ENCODE measurements at regions not wholly inside any gene's neighbourhood (a gene's known extent, or its start where the extent isn't known, plus 50 kb on each side); places are given as distances from the start of the nearest gene placed in this dataset.

DNA sequence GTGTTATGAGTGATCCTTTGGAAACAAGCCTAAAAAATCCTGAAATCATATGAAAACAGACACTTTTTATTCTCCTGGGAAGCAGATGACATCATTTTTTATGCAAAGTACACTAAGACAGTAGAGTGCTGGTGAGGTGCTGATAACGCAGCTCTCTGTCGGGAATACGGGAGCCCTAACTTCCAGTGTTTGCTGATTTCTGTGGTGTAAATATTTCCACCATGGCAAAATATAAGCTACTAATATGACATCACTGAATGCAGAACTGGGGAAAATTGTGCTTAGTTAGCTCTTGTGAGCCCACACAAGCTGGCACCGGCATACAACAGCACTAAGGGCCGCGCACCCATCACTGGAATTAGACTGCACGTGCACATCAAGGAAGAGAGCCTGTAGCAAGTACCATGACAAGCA is 82.6 kb downstream of the FAM76B start:
- no peak overlapping the region for H3K4me3 ChIP-seq
- peaks cover 0 to 19% (median 4%) of the 10 kb centered on the region in 10 experiments; a peak in 8 of 20 replicates for H3K4me1 ChIP-seq
- no peak overlapping the region for H3K4me2 ChIP-seq
- H3K9ac ChIP-seq, result no peak overlapping the region
- no peak for TF ChIP-seq Cebpa-rat (IDR thresholded peaks at IDR 0.05)
- no peak overlapping the region for H3K27ac ChIP-seq
- H3K27me3 ChIP-seq, result no peaks in the 10 kb centered on the region
- H3K9me3 ChIP-seq (replicated peaks in 1 of 11), result no peaks in the 10 kb centered on the region
- H3K36me3 ChIP-seq, result no peaks in the 10 kb centered on the region
- H4K20me1 ChIP-seq, result no peaks in the 10 kb centered on the region

DNA sequence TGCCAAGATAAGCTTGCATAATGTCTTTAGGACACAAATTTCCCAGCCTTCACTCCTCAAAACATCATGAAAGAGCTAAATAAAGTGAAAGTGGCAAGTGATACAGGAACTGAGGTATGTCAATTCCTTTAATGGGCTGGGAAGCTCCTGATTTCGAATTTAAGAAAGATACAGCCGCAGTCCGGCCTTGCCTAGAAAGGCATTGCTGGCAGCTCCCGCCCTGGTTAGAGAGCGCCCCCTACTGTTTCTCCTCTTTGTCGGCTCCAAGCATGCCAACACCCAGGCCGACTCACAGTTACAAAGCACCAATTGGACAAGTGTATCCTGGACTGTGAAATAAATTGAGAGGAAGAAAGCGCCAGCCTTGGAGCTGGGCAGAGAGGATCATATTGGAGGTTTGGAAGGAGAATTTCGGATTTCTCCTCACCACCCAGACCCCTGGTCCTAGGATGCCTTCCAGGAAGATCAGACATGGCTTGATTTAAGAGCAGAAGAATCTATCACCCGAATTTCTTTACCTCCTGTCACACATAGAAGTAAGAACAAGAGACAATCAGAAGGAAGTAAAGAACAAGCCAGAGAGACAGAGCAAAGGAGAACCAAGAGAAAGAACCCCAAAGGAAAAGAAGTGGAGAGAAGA is 84.0 kb downstream of the FAM76B start:
- no peaks in the 10 kb centered on the region for H3K36me3 ChIP-seq
- no peaks in the 10 kb centered on the region for H4K20me1 ChIP-seq
- H3K9me3 ChIP-seq (replicated peaks in 1 of 11), result no peaks in the 10 kb centered on the region
- TF ChIP-seq Cebpa-rat (IDR thresholded peaks at IDR 0.05), result no peak
- H3K4me2 ChIP-seq, result peak overlapping the region in 6 of 11 experiments; percentile 7 to 43 (median 28); a peak in 8 of 22 replicates
- H3K27ac ChIP-seq, result no peak overlapping the region
- H3K27me3 ChIP-seq, result no peaks in the 10 kb centered on the region
- H3K4me1 ChIP-seq, result peaks cover 0 to 15% (median 2%) of the 10 kb centered on the region in 10 experiments; a peak in 9 of 20 replicates
- H3K4me3 ChIP-seq, result no peak overlapping the region
- H3K9ac ChIP-seq, result no peak overlapping the region

DNA sequence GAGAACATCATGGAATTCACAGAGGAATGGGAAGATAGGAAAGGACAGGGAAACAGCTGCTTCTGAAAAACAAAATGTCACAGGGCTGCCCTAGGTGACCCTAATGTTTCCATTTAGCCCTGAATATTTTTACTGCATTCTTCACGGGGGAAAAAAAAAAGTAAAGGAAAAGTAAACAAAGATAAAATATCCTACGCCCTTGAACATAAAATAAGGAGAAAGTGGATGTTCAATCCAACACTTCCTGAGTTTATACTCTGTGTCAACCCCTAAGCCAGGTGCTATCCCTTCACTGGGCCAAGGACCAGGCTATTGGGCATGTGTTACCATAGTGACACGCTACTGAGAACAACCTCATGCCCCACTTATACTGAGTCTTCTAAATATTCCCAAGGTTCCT is 84.7 kb downstream of the FAM76B start:
- Histone ChIP-seq H3K9ac (no peak overlapping the region), H3K9me3 (replicated peaks in 1 of 11) (no peaks in the 10 kb centered on the region), H3K27ac (no peak overlapping the region), H3K27me3 (no peaks in the 10 kb centered on the region), H3K36me3 (no peaks in the 10 kb centered on the region), H3K4me1 (peaks cover 4 to 21% (median 9%) of the 10 kb centered on the region in 10 experiments; a peak in 19 of 20 replicates), H3K4me2 (peak overlapping the region in 1 of 11 experiments; percentile 36; a peak in 3 of 22 replicates), H3K4me3 (no peak overlapping the region), H4K20me1 (no peaks in the 10 kb centered on the region)
- no peak for TF ChIP-seq Cebpa-rat (IDR thresholded peaks at IDR 0.05)

DNA sequence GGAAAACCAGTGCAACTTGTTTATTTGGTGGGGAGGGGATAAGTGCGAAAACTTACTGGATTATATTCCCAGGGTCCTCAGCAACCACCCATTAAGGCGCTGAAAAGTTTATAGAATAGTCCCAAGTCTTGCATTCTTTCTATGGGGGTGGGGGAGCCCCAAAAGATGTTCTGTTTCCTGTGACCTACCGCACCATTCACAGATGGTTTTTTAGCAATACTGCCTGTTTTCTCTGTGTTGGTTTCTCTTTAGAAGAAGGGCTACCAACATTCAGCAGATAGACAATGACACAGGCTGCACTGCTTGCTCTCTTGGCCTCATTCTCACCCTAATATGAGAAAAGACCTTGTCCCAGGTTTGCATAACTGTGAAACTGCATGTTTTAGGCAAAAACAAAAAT is 86.5 kb downstream of the FAM76B start:
- H3K9me3 ChIP-seq (replicated peaks in 1 of 11), result no peaks in the 10 kb centered on the region
- H3K27me3 ChIP-seq, result no peaks in the 10 kb centered on the region
- no peaks in the 10 kb centered on the region for H4K20me1 ChIP-seq
- no peak overlapping the region for H3K9ac ChIP-seq
- H3K4me2 ChIP-seq, result no peak overlapping the region
- H3K36me3 ChIP-seq, result no peaks in the 10 kb centered on the region
- peaks cover 13 to 34% (median 24%) of the 10 kb centered on the region in 10 experiments for H3K4me1 ChIP-seq
- H3K4me3 ChIP-seq, result no peak overlapping the region
- no peak for TF ChIP-seq Cebpa-rat (IDR thresholded peaks at IDR 0.05)
- H3K27ac ChIP-seq, result no peak overlapping the region

DNA sequence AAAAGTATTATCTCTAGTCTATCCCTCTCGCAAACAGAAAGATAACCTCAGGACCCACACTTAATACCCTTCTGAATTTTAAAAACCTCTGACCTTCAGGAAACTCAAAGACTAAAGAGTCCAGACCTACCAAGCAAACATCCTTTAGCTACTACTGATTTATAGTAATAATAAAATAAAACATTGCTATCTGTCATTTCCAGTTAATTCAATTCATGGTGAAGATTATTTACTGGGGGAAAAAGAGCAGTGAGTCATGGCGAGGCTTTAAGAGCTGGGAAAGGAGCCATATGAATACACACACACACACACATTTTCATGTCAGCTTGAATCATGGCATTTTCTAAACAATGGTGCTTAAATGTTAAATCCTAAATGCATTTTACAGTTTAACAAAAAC is 87.1 kb downstream of the FAM76B start:
- Histone ChIP-seq H4K20me1 (no peaks in the 10 kb centered on the region), H3K36me3 (no peaks in the 10 kb centered on the region), H3K4me2 (no peak overlapping the region), H3K27ac (no peak overlapping the region), H3K4me3 (no peak overlapping the region), H3K4me1 (peaks cover 13 to 34% (median 25%) of the 10 kb centered on the region in 10 experiments), H3K27me3 (no peaks in the 10 kb centered on the region), H3K9ac (no peak overlapping the region), H3K9me3 (replicated peaks in 1 of 11) (no peaks in the 10 kb centered on the region)
- no peak for TF ChIP-seq Cebpa-rat (IDR thresholded peaks at IDR 0.05)

DNA sequence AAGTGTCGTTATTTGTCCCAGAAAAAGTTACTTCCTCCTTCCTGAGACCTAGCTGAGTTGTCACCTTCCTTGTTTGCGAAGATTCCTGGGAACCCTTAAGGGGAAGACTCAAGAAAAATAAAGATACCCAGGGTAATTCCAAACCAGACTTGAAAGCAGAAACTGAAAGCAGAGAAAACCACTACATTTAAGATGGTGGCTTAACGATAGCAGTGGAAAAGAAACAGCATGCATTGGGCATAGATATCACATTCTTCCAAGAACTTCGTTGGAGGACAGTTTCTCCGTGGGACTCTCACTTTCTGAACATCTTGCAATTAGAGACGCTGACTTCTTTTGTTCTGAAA is 89.1 kb downstream of the FAM76B start:
- H3K36me3 ChIP-seq, result no peaks in the 10 kb centered on the region
- H3K4me1 ChIP-seq, result peaks cover 11 to 30% (median 23%) of the 10 kb centered on the region in 10 experiments
- H3K9me3 ChIP-seq (replicated peaks in 1 of 11), result no peaks in the 10 kb centered on the region
- no peak overlapping the region for H3K27ac ChIP-seq
- TF ChIP-seq Cebpa-rat (IDR thresholded peaks at IDR 0.05), result no peak
- H3K4me3 ChIP-seq, result no peak overlapping the region
- H3K9ac ChIP-seq, result no peak overlapping the region
- peak overlapping the region in 10 of 11 experiments; percentile 7 to 53 (median 42); a peak in 16 of 22 replicates for H3K4me2 ChIP-seq
- H4K20me1 ChIP-seq, result no peaks in the 10 kb centered on the region
- H3K27me3 ChIP-seq, result no peaks in the 10 kb centered on the region

DNA sequence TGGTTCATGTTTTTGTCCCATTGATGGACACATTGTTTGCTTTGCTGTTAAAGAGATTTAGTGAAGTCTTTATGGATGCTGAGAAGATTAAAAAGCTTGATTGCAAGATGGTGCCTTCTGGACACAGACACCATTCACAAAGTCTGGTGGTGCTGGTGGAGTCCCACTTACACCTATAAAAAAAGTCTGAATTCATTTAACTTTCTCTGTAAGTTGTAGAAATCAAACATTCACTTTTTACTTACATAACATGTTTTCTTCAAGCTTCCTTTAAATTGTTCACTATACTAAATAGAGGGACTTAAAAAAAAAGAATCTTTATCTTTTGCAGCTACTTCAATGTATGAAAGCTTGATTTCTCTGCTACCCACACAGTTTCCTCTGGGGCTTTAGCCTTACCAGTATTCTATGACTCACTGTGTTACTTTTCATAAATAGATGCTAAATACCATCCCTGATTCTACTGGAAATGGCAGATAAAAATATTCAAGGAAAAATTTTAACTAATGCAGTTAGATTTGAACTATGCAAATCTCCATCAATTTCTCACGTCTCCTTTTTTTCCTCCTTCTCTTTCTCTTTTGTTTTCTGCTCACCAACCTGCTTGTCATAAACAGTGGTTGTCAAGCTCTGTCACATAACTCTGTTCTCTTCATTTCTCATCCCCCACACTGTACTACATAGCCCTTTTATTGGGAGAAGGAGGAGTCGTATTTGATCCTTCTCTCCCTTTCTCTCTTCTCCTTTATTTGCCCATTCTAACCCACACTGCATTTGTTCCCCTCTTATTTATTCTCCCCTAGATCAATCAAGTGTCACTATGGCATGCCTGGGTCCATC is 89.7 kb downstream of the FAM76B start:
- no peak for TF ChIP-seq Cebpa-rat (IDR thresholded peaks at IDR 0.05)
- Histone ChIP-seq H3K36me3 (no peaks in the 10 kb centered on the region), H3K4me1 (peaks cover 9 to 30% (median 22%) of the 10 kb centered on the region in 10 experiments; a peak in 19 of 20 replicates), H3K4me2 (peak overlapping the region; percentile 7 to 53 (median 42); a peak in 18 of 22 replicates), H3K4me3 (no peak overlapping the region), H3K9me3 (replicated peaks in 1 of 11) (no peaks in the 10 kb centered on the region), H3K9ac (no peak overlapping the region), H3K27me3 (no peaks in the 10 kb centered on the region), H3K27ac (no peak overlapping the region), H4K20me1 (no peaks in the 10 kb centered on the region)

DNA sequence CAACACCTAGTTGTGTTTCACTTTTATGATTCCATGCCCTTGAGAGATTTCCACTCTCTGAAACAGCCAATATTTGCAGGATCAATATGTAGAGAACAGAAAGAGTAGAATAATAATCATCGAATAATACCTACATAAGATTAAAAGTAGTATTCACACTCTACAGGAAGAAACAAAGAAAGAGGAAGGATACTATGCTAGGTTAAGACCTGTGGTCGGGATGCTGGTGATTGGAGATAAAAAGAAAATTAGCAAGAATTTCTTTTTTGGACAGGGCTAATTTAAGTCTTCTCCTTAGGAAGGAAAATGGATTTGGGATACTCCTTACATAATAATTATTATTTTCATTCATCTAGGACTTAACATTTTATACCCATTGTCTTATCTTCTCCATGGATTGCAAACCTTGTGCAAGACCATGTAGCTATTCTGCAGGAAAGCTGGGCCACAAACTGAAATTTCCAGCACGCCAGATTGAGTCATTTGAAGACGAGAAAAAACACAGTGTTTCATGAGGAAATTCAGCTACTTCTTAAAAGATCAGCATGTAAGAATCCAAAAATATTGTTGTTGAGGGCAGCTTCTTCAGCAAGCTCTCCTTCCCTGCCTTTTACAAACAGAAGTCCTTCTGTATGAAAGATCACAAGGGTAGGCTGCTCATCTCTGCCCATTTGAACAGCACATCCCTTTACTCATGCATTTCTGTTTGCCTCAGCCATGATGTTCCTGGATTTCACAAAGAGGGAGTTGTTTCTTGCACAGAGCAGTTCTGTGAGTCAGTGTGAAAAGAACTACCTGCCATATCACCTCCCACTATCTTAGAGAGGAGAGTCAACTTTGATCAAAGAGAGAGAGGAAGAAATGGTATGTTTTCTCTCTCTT is 90.7 kb downstream of the FAM76B start:
- Histone ChIP-seq H3K27ac (no peak overlapping the region), H4K20me1 (no peaks in the 10 kb centered on the region), H3K4me1 (peaks cover 9 to 30% (median 22%) of the 10 kb centered on the region in 10 experiments; a peak in 18 of 20 replicates), H3K27me3 (no peaks in the 10 kb centered on the region), H3K36me3 (no peaks in the 10 kb centered on the region), H3K4me2 (peak overlapping the region; percentile 7 to 53 (median 42); a peak in 18 of 22 replicates), H3K9ac (no peak overlapping the region), H3K9me3 (replicated peaks in 1 of 11) (no peaks in the 10 kb centered on the region), H3K4me3 (no peak overlapping the region)
- no peak for TF ChIP-seq Cebpa-rat (IDR thresholded peaks at IDR 0.05)

Data from BLaER1 treated with 17β-estradiol and CSF1 and Interleukin-3, amounts not matched to agents 10 nM and 100 nM (cell line).